Breast epithelium (tissue), 3 donors: ENCODE measurements at regions not wholly inside any gene's neighbourhood (a gene's known extent, or its start where the extent isn't known, plus 50 kb on each side); places are given as distances from the start of the nearest gene placed in this dataset.

Experiments used
- POLR2AphosphoS5 ChIP-seq, 3 donors: sonication (generic); formaldehyde crosslinking; IDR thresholded peaks; one replicate each; pipeline ENCODE4 v1.6.1; 2017; ENCODE audit warnings: antibody characterized with exemption in 3 of 3
- TF ChIP-seq, protein P1 (sequence below), 3 donors: fragments of 450-650 bp; IDR thresholded peaks; one replicate each; pipeline ENCODE4 v1.5.1; 2016 to 2017; ENCODE audit warnings: antibody characterized with exemption in 3 of 3, mild to moderate bottlenecking in 3 of 3, moderate library complexity in 3 of 3

DNA sequence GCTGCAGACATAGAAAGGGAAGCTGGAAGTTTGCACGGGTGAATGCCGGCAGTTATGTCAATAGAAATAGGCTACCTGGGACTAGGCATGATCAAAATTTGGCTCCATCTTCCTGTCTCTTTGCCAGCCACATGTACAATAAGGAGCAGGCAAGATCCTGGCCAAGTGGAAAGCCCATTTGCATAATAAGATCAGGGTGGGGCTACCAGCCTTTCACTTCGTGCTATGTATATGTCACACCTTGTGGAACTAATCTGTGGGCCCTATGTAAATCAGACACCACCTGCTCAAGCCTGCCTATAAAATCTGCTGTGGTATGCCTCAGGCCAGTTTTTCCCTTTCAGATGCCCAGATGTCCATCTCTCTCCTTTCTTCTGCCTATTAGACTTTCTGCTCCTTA, 79.3 kb upstream of the DRD2 start:
- TF ChIP-seq, protein P1, sequence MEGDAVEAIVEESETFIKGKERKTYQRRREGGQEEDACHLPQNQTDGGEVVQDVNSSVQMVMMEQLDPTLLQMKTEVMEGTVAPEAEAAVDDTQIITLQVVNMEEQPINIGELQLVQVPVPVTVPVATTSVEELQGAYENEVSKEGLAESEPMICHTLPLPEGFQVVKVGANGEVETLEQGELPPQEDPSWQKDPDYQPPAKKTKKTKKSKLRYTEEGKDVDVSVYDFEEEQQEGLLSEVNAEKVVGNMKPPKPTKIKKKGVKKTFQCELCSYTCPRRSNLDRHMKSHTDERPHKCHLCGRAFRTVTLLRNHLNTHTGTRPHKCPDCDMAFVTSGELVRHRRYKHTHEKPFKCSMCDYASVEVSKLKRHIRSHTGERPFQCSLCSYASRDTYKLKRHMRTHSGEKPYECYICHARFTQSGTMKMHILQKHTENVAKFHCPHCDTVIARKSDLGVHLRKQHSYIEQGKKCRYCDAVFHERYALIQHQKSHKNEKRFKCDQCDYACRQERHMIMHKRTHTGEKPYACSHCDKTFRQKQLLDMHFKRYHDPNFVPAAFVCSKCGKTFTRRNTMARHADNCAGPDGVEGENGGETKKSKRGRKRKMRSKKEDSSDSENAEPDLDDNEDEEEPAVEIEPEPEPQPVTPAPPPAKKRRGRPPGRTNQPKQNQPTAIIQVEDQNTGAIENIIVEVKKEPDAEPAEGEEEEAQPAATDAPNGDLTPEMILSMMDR (IDR thresholded peaks at IDR 0.05) = no peak
- TF ChIP-seq POLR2AphosphoS5 (IDR thresholded peaks at IDR 0.05) = no peak
